Trophoblast cell (in vitro differentiated cells and primary cell): ENCODE measurements at regions not wholly inside any gene's neighbourhood (a gene's known extent, or its start where the extent isn't known, plus 50 kb on each side); places are given as distances from the start of the nearest gene placed in this dataset.

Experiments used
- DNase-seq, 2 donors: peaks; one replicate each; pipeline ENCODE4 v3.0.0-alpha.2; 2016
- H2AFZ ChIP-seq: 2 replicates; pipeline ENCODE4 v1.6.1; 2013; ENCODE audit warnings: low read length, moderate library complexity, mild to moderate bottlenecking; ENCODE audit not compliant: insufficient read depth, poor library complexity
- H2AK5ac ChIP-seq: 2 replicates; pipeline ENCODE4 v1.6.1; 2013; ENCODE audit warnings: mild to moderate bottlenecking, low read length
- H2BK120ac ChIP-seq: 2 replicates; pipeline ENCODE4 v1.6.1; 2013; ENCODE audit warnings: low read length, mild to moderate bottlenecking, moderate library complexity; ENCODE audit not compliant: insufficient read depth, poor library complexity
- H2BK12ac ChIP-seq: 2 replicates; pipeline ENCODE4 v1.6.1; 2013; ENCODE audit warnings: mild to moderate bottlenecking, low read length, moderate library complexity
- H2BK5ac ChIP-seq: 2 replicates; pipeline ENCODE4 v1.6.1; 2013; ENCODE audit warnings: low read length, low read depth, moderate library complexity, mild to moderate bottlenecking; ENCODE audit not compliant: poor library complexity
- H3K14ac ChIP-seq: 2 replicates; pipeline ENCODE4 v1.6.1; 2013; ENCODE audit warnings: mild to moderate bottlenecking, low read length
- H3K18ac ChIP-seq: 2 replicates; pipeline ENCODE4 v1.6.1; 2013; ENCODE audit warnings: mild to moderate bottlenecking, low read length
- H3K23ac ChIP-seq: 2 replicates; pipeline ENCODE4 v1.6.1; 2013; ENCODE audit warnings: low read length
- H3K27ac ChIP-seq: 2 replicates; pipeline ENCODE4 v1.5.1; 2013; ENCODE audit warnings: low read depth, mild to moderate bottlenecking, inconsistent platforms, low read length, moderate library complexity
- H3K27me3 ChIP-seq: 2 replicates; pipeline ENCODE4 v1.6.1; 2013; ENCODE audit warnings: inconsistent platforms, mild to moderate bottlenecking, low read length, moderate library complexity; ENCODE audit not compliant: insufficient read depth
- H3K36me3 ChIP-seq, 2 experiments: 1 replicate in 1 of 2; 2 replicates in 1 of 2; pipeline ENCODE4 v1.6.1; 2013; ENCODE audit warnings: low read length in 2 of 2, mild to moderate bottlenecking in 2 of 2, moderate library complexity in 1 of 2; ENCODE audit not compliant: insufficient read depth in 2 of 2, control insufficient read depth in 1 of 2
- H3K4ac ChIP-seq: 2 replicates; pipeline ENCODE4 v1.6.1; 2013; ENCODE audit warnings: low read depth, mild to moderate bottlenecking, low read length, moderate library complexity
- H3K4me1 ChIP-seq, 2 experiments: 1 replicate in 1 of 2; 2 replicates in 1 of 2; pipeline ENCODE4 v1.6.1; 2013; ENCODE audit warnings: low read length in 2 of 2, mild to moderate bottlenecking in 2 of 2, moderate library complexity in 1 of 2; ENCODE audit not compliant: insufficient read depth in 2 of 2, control insufficient read depth in 1 of 2
- H3K4me2 ChIP-seq: 2 replicates; pipeline ENCODE4 v1.6.1; 2013; ENCODE audit warnings: inconsistent platforms, mild to moderate bottlenecking, low read length, moderate library complexity
- H3K4me3 ChIP-seq: 2 replicates; pipeline ENCODE4 v1.5.1; 2013; ENCODE audit warnings: mild to moderate bottlenecking, low read depth, low read length, inconsistent platforms
- H3K79me1 ChIP-seq: one replicate; pipeline ENCODE4 v1.6.1; 2013; ENCODE audit warnings: low read length
- H3K79me2 ChIP-seq: 2 replicates; pipeline ENCODE4 v1.6.1; 2013; ENCODE audit warnings: low read length, mild to moderate bottlenecking; ENCODE audit not compliant: control insufficient read depth, insufficient read depth, poor library complexity
- H3K9ac ChIP-seq: 2 replicates; pipeline ENCODE4 v1.6.1; 2013; ENCODE audit warnings: mild to moderate bottlenecking, low read length
- H3K9me3 ChIP-seq: 2 replicates; pipeline ENCODE4 v1.6.1; 2013; ENCODE audit warnings: low read depth, mild to moderate bottlenecking, control low read depth, inconsistent platforms, low read length; ENCODE audit not compliant: insufficient read depth
- H4K12ac ChIP-seq: 2 replicates; pipeline ENCODE4 v1.6.1; 2013; ENCODE audit warnings: low read depth, mild to moderate bottlenecking, low read length, moderate library complexity
- H4K8ac ChIP-seq: 2 replicates; pipeline ENCODE4 v1.6.1; 2013; ENCODE audit warnings: low read depth, mild to moderate bottlenecking, low read length, moderate library complexity
- H4K91ac ChIP-seq: one replicate; pipeline ENCODE4 v1.6.1; 2013; ENCODE audit warnings: low read depth, mild to moderate bottlenecking, low read length, moderate library complexity
- WGBS: extraction: QIAGEN DNeasy Blood & Tissue Kit; methylation state at CpG from one replicate; pipeline ENCODE4 v1.1.7; 2013; ENCODE audit warnings: missing lambda C conversion rate; ENCODE audit not compliant: insufficient read length, insufficient coverage; ENCODE audit errors: extremely low coverage; 5-methylcytosine and 5-hydroxymethylcytosine counted together

GRCh38 chr10:2993636-2994035 lies 73.7 kb upstream of the PFKP start:
- no peak overlapping the region for H2BK5ac ChIP-seq
- H3K23ac ChIP-seq, result no peak overlapping the region
- no peak overlapping the region for H2BK120ac ChIP-seq
- H3K9ac ChIP-seq, result no peak overlapping the region
- no peaks in the 10 kb centered on the region for H3K4me1 ChIP-seq
- peaks cover 4% of the 10 kb centered on the region for H3K9me3 ChIP-seq
- no peak overlapping the region for H4K8ac ChIP-seq
- H3K4ac ChIP-seq, result no peak overlapping the region
- no CpG with 5 or more reads among the region's 17 CpGs for WGBS
- DNase-seq, result no peak
- H3K36me3 ChIP-seq, result no peaks in the 10 kb centered on the region
- no peak overlapping the region for H3K4me2 ChIP-seq
- H3K79me2 ChIP-seq, result no peaks in the 10 kb centered on the region
- no peak overlapping the region for H3K18ac ChIP-seq
- H3K27me3 ChIP-seq, result no peaks in the 10 kb centered on the region
- H3K27ac ChIP-seq, result no peak overlapping the region
- H3K14ac ChIP-seq, result no peak overlapping the region
- H3K79me1 ChIP-seq, result no peaks in the 10 kb centered on the region
- H4K91ac ChIP-seq, result no peak overlapping the region
- no peak overlapping the region for H2BK12ac ChIP-seq
- no peak overlapping the region for H3K4me3 ChIP-seq
- no peak overlapping the region for H2AK5ac ChIP-seq
- H2AFZ ChIP-seq, result no peak overlapping the region
- H4K12ac ChIP-seq, result no peak overlapping the region

DNA sequence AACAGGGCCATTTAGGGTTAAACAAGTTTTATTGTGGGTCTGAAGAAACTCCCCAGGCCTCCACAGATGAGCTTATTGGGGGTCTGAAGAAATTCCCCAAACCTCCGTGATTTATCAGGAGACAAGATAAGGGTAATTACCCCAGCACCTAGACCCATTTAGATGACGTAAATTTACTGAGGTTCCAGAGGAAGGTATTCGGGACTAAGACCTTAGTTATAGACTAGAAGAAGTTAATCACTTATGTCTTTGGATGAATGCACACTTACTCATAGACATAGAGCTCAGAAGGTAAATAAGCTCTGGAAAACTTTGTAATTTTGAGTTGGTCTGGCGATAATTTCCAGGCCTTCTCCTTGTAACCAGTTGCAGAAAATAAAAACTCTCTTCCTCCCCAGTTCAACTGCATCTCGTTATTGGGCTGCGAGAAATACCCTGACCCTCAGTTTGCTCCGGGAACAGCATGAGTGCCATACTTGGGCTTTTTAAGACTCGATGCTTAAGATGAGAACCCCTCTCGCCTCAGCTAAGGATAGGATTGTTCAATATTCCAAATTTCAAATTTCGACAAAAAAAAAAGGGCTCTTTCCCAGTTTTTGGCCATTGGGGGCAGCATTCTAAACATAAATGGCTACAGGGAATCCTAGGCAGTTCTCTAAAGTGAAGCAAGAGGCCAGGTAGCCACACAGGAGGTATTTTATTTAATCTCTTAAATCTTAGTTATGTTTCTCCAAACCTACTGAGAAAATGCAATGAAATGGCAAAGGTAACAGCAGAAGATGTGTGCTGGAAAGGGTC lies 74.7 kb upstream of the PFKP start:
- Histone ChIP-seq H2AFZ (no peak overlapping the region), H3K36me3 (no peaks in the 10 kb centered on the region), H3K4ac (no peak overlapping the region), H2BK12ac (no peak overlapping the region), H3K79me2 (no peaks in the 10 kb centered on the region), H3K18ac (no peak overlapping the region), H3K27me3 (no peaks in the 10 kb centered on the region), H4K12ac (no peak overlapping the region), H3K4me2 (no peak overlapping the region), H3K79me1 (no peaks in the 10 kb centered on the region), H4K8ac (no peak overlapping the region), H3K9me3 (peaks cover 4% of the 10 kb centered on the region), H3K27ac (no peak overlapping the region), H2AK5ac (no peak overlapping the region), H2BK5ac (no peak overlapping the region), H4K91ac (no peak overlapping the region), H3K9ac (no peak overlapping the region), H3K4me1 (no peaks in the 10 kb centered on the region), H2BK120ac (no peak overlapping the region), H3K23ac (no peak overlapping the region), H3K4me3 (no peak overlapping the region), H3K14ac (no peak overlapping the region)
- no CpG with 5 or more reads among the region's 10 CpGs for WGBS
- DNase-seq, result peak in 1 of 2 donors; percentile 15

GRCh38 chr10:2990764-2991163 lies 76.6 kb upstream of the PFKP start:
- H3K4me3 ChIP-seq, result no peak overlapping the region
- H3K36me3 ChIP-seq, result no peaks in the 10 kb centered on the region
- H4K12ac ChIP-seq, result no peak overlapping the region
- peaks cover 0 to 2% of the 10 kb centered on the region in 2 experiments for H3K4me1 ChIP-seq
- no peaks in the 10 kb centered on the region for H3K79me1 ChIP-seq
- no peak overlapping the region for H2BK12ac ChIP-seq
- no peak overlapping the region for H3K23ac ChIP-seq
- H4K8ac ChIP-seq, result no peak overlapping the region
- H2BK5ac ChIP-seq, result no peak overlapping the region
- H4K91ac ChIP-seq, result no peak overlapping the region
- no peaks in the 10 kb centered on the region for H3K27me3 ChIP-seq
- no peak overlapping the region for H3K14ac ChIP-seq
- H3K9me3 ChIP-seq, result peaks cover 2% of the 10 kb centered on the region
- H3K9ac ChIP-seq, result no peak overlapping the region
- H2BK120ac ChIP-seq, result no peak overlapping the region
- H3K4ac ChIP-seq, result no peak overlapping the region
- no peak for DNase-seq
- no peak overlapping the region for H3K18ac ChIP-seq
- no peak overlapping the region for H3K4me2 ChIP-seq
- H3K27ac ChIP-seq, result no peak overlapping the region
- H2AFZ ChIP-seq, result no peak overlapping the region
- H3K79me2 ChIP-seq, result no peaks in the 10 kb centered on the region
- no CpG with 5 or more reads among the region's 3 CpGs for WGBS
- H2AK5ac ChIP-seq, result no peak overlapping the region

DNA sequence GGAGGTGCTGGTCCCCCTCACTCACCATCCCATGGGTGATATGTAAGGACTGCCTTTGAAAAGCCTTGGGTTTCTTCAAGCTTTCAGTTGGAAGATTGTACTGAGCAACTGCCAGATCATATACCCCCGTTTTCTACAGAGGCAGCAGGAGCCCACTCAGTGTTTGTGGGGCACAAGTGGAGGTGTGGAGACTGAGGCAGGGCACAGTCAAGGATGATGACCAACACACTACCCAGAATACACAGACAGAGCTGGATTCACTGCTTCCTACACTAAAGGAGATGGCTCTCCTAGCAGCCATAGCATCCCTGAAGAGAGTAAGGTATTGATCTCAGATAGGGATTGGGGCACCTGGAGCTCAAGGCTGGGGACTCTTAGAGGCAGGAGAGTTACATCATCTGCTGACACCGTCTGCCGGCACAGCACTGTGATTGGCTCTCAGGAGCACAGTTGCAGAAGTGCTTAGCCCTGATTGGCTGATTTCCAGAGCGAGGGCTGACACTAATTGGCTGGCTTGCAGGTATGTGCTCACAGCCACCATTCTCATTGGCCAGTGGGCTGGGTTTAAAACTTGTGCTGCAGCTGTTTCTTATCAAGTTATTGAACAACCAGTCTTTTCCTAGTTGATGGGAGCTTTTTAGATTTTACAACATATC lies 77.9 kb upstream of the PFKP start:
- H4K12ac ChIP-seq, result no peak overlapping the region
- no peak overlapping the region for H3K4me3 ChIP-seq
- no peak for DNase-seq

More for the DNA sequence above, 77.9 kb upstream of the PFKP start:
- Histone ChIP-seq H3K4ac (no peak overlapping the region), H4K91ac (no peak overlapping the region), H4K8ac (no peak overlapping the region), H3K36me3 (no peaks in the 10 kb centered on the region), H3K18ac (no peak overlapping the region), H3K4me2 (no peak overlapping the region), H3K27ac (no peak overlapping the region), H2BK5ac (no peak overlapping the region), H3K79me1 (no peaks in the 10 kb centered on the region), H3K9ac (no peak overlapping the region), H3K79me2 (no peaks in the 10 kb centered on the region), H3K9me3 (peaks cover 2% of the 10 kb centered on the region), H3K14ac (no peak overlapping the region), H2AK5ac (no peak overlapping the region), H3K23ac (no peak overlapping the region), H2BK120ac (no peak overlapping the region), H2AFZ (no peak overlapping the region), H3K27me3 (no peaks in the 10 kb centered on the region), H2BK12ac (no peak overlapping the region), H3K4me1 (peaks cover 0 to 5% of the 10 kb centered on the region in 2 experiments)
- no CpG with 5 or more reads among the region's 4 CpGs for WGBS
